ENCODE measurements at regions not wholly inside any gene's neighbourhood (a gene's known extent, or its start where the extent isn't known, plus 50 kb on each side); places are given as distances from the start of the nearest gene placed in this dataset.

- no peak for DNase-seq
These were observed 2110.6 kb downstream of the MRPL39 start for GRCh38 chr21:23496729-23497128.

- peak; percentile 95 for DNase-seq
These were observed 2119.0 kb downstream of the MRPL39 start for GRCh38 chr21:23488245-23488644.

- DNase-seq, result no peak
These were observed 2126.6 kb downstream of the MRPL39 start for GRCh38 chr21:23480591-23481270.

- no peak for DNase-seq
These were observed 2128.9 kb downstream of the MRPL39 start for GRCh38 chr21:23478381-23478780.

GRCh38 chr21:23475281-23476219 is 2131.7 kb downstream of the MRPL39 start:
- no peak for DNase-seq

- no peak for DNase-seq
These were observed 2135.4 kb downstream of the MRPL39 start for GRCh38 chr21:23471877-23472276.

GRCh38 chr21:23463365-23463764 is 2143.9 kb downstream of the MRPL39 start:
- DNase-seq, result no peak

GRCh38 chr21:23455676-23456075 is 2151.6 kb downstream of the MRPL39 start:
- DNase-seq, result no peak

GRCh38 chr21:23452384-23453083 is 2154.7 kb downstream of the MRPL39 start:
- DNase-seq, result no peak

GRCh38 chr21:23445307-23445706 is 2162.0 kb downstream of the MRPL39 start:
- DNase-seq, result no peak

- no peak for DNase-seq
These were observed 2169.2 kb downstream of the MRPL39 start for GRCh38 chr21:23438081-23438480.

GRCh38 chr21:23402929-23403520 is 2204.3 kb downstream of the MRPL39 start:
- peak; percentile 66 for DNase-seq

- DNase-seq, result no peak
These were observed 2206.0 kb downstream of the MRPL39 start for GRCh38 chr21:23401278-23401677.

- DNase-seq, result no peak
These were observed 2208.6 kb downstream of the MRPL39 start for GRCh38 chr21:23398726-23399125.

GRCh38 chr21:23394458-23394857 is 2212.8 kb downstream of the MRPL39 start:
- DNase-seq, result no peak

GRCh38 chr21:23384679-23385078 is 2222.6 kb downstream of the MRPL39 start:
- no peak for DNase-seq

GRCh38 chr21:23374155-23374554 is 2233.1 kb downstream of the MRPL39 start:
- no peak for DNase-seq

- DNase-seq, result no peak
These were observed 2250.4 kb downstream of the MRPL39 start for GRCh38 chr21:23356905-23357304.

GRCh38 chr21:23316190-23316589 is 2291.1 kb downstream of the MRPL39 start:
- no peak for DNase-seq

GRCh38 chr21:23308741-23309140 is 2298.5 kb downstream of the MRPL39 start:
- no peak for DNase-seq

GRCh38 chr21:23307065-23307464 is 2300.2 kb downstream of the MRPL39 start:
- no peak for DNase-seq

- DNase-seq, result no peak
These were observed 2294.1 kb downstream of the NCAM2 start for GRCh38 chr21:23292292-23292691.

GRCh38 chr21:23281917-23282316 is 2283.7 kb downstream of the NCAM2 start:
- DNase-seq, result no peak
